Kidney epithelial cell (primary cell): ENCODE measurements at regions not wholly inside any gene's neighbourhood (a gene's known extent, or its start where the extent isn't known, plus 50 kb on each side); places are given as distances from the start of the nearest gene placed in this dataset.
A peak's percentile ranks its signal among the peaks of the same experiment; 100 is the strongest.

ENCODE experiments used
- DNase-seq: peaks from one replicate; pipeline ENCODE4 v3.0.0-alpha.2; 2010; ENCODE audit warnings: low read depth
- H3K27me3 ChIP-seq: 2 replicates; pipeline ENCODE4 v1.6.0; 2011; ENCODE audit warnings: low read length; ENCODE audit not compliant: control insufficient read depth, insufficient read depth
- H3K36me3 ChIP-seq: 2 replicates; pipeline ENCODE4 v1.5.1; 2011; ENCODE audit warnings: low read length; ENCODE audit not compliant: control insufficient read depth, insufficient read depth
- H3K4me3 ChIP-seq: 2 replicates; pipeline ENCODE4 v1.5.1; 2011; ENCODE audit warnings: low read depth, mild to moderate bottlenecking, control low read depth, low read length
- TF ChIP-seq, protein P1 (sequence below): IDR thresholded peaks from 2 replicates; pipeline ENCODE4 v1.5.1; 2011; ENCODE audit warnings: mild to moderate bottlenecking, moderate library complexity, low read length, control low read depth, inconsistent platforms; ENCODE audit not compliant: insufficient read depth, poor library complexity, severe bottlenecking

DNA sequence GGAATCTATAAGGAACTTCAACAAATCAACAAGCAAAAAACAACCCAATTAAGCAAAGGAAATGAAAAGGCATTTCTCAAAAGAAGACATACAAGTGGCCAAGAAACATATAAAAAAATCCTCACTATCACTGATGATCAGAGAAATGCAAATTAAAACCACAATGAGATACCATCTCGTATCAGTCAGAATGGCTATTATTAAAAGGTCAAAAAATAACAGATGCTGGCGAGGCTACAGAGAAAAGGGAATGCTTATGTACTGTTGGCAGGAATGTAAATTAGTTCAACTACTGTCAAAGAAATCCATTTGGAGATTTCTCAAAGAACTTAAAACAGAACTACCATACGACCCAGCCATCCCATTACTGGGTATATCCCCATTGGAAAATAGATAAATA, 292.4 kb upstream of the FAT1 start:
- Histone ChIP-seq H3K27me3 (no peaks in the 10 kb centered on the region), H3K4me3 (no peak overlapping the region), H3K36me3 (no peaks in the 10 kb centered on the region)
- DNase-seq = no peak
- TF ChIP-seq, protein P1, sequence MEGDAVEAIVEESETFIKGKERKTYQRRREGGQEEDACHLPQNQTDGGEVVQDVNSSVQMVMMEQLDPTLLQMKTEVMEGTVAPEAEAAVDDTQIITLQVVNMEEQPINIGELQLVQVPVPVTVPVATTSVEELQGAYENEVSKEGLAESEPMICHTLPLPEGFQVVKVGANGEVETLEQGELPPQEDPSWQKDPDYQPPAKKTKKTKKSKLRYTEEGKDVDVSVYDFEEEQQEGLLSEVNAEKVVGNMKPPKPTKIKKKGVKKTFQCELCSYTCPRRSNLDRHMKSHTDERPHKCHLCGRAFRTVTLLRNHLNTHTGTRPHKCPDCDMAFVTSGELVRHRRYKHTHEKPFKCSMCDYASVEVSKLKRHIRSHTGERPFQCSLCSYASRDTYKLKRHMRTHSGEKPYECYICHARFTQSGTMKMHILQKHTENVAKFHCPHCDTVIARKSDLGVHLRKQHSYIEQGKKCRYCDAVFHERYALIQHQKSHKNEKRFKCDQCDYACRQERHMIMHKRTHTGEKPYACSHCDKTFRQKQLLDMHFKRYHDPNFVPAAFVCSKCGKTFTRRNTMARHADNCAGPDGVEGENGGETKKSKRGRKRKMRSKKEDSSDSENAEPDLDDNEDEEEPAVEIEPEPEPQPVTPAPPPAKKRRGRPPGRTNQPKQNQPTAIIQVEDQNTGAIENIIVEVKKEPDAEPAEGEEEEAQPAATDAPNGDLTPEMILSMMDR = no peak

DNA sequence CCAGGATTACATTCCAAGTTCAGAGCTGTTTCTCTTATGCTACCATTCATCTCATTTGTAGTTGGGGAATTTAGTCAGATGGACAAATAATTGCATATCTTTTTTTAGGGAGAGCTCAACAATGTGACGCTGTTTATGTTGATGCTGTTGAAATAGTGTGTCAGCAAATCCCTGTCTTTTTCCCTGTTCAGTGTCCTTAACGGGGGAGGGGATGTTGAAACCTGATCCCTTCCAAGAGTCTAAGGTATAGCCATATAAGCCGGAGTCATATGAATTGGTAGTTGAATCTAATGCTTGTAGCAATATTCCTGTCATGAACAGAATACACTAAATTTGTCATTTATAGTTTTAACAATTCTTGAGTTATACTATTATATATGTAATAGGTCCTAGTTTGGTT, 293.5 kb upstream of the FAT1 start:
- Histone ChIP-seq H3K4me3 (no peak overlapping the region), H3K36me3 (no peaks in the 10 kb centered on the region), H3K27me3 (no peaks in the 10 kb centered on the region)
- no peak for DNase-seq
- TF ChIP-seq, protein P1 = no peak

DNA sequence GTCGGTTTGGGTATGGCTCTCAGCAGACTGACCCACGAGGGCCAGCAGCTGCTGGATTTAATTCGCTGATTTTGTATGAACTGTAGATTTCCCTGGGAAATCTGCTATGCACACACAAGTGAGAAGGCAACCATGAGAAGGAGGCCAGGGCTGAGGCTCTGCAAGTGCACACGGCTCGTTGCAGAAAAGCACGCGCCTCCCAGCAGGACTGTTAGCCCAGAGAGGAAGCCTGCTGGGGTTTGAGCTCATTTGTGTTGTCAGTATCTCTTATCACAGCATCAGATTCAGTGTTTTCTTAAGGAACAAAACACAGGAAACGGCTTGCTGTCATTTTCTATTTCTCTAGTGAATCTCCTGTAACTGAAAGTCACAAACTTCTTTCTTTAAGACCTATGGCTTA, 296.2 kb upstream of the FAT1 start:
- TF ChIP-seq, protein P1 = no peak
- Histone ChIP-seq H3K27me3 (no peaks in the 10 kb centered on the region), H3K4me3 (no peak overlapping the region)

DNA sequence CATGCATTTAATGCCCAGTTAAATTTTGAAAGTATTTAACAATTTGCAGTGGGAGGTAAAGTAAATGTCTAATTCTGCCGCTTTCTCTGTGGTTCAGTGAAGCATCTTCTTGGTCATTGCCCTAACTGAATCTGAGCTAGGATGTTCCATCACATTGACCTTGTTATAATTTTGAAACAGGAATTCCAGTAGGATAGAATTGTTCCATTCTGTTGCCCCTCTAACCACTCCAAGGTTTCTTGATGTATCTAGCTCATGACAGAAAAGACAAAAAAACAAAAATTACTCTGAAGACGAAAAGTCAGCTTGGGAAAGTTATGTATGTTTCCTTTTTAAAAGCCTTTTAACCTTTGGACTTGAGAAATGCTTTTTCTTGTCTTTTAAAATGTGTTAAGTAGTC, 297.0 kb upstream of the FAT1 start:
- H3K27me3 ChIP-seq = no peaks in the 10 kb centered on the region
- TF ChIP-seq, protein P1 = no peak
- no peak overlapping the region for H3K4me3 ChIP-seq
- no peaks in the 10 kb centered on the region for H3K36me3 ChIP-seq
- DNase-seq = no peak

More for the DNA sequence above, 296.2 kb upstream of the FAT1 start:
- DNase-seq = no peak
- no peaks in the 10 kb centered on the region for H3K36me3 ChIP-seq

DNA sequence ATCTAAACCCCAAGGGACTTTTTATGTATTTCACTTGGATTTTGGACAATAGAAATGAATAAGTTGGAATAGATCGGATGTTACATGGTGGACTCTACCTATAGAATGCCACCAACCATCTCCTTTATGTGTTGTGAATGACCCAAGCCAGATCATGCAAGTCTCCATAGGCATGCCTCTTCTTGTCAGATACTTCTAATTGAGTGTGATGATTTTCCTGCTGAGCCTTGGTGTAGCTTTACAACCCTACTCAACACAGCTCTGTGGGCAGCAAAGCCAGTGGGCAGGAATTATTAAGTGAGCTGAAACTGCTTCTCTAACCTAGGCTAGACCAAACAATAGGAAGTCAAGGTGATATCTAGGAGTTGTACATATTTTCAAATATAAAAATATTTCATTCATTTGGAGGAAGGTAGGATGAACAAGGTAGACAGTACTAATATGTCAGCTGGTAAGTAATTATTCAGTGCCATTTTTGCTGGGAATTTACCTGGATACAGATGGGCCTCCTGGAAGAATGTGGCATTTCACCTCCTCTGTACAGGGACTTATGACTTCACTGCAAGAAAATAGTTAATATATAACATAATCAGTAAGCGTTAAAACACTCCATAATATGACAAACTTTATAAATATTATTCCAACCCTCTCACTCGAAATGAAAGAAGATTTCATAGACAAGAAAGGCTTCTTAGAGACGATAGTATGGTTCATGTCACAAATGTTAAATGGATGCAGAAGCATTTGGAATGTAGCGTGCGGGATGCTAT, 298.0 kb upstream of the FAT1 start:
- H3K4me3 ChIP-seq = no peak overlapping the region
- H3K27me3 ChIP-seq = no peaks in the 10 kb centered on the region
- H3K36me3 ChIP-seq = no peaks in the 10 kb centered on the region
- TF ChIP-seq, protein P1 = no peak
- no peak for DNase-seq

DNA sequence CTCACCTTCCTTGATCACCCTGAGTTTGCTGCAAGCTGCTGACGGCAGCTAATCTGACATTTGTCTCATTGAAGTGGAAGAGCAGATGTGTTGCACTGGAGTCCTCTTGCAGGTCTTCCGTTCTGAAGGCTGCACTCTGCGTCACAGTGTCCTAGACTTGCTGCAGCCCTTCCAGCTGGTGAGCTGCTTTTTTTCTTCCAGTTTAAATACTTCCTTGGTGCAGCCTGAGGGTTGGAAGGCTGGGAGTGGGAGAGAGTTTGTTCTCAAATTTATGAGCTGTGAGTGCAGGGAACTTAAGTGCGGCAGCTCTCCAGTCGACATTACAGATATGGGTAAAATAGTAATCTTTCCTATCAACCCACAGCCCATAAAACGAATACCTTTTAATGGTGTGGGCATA, 303.6 kb upstream of the FAT1 start:
- peak; percentile 14 for DNase-seq
- TF ChIP-seq, protein P1 = no peak
- Histone ChIP-seq H3K4me3 (no peak overlapping the region), H3K27me3 (no peaks in the 10 kb centered on the region), H3K36me3 (no peaks in the 10 kb centered on the region)
